Brain pericyte (primary cell): ENCODE measurements at regions not wholly inside any gene's neighbourhood (a gene's known extent, or its start where the extent isn't known, plus 50 kb on each side); places are given as distances from the start of the nearest gene placed in this dataset.
"Not testable (repeated sequence)": the region's sequence is repeated elsewhere in the genome, so short reads cannot be mapped to it uniquely, and the experiment has no call there.

ENCODE experiments used
- DNase-seq: peaks from one replicate; pipeline ENCODE4 v3.0.0-alpha.2; 2012; ENCODE audit warnings: low read depth, low spot score

DNA sequence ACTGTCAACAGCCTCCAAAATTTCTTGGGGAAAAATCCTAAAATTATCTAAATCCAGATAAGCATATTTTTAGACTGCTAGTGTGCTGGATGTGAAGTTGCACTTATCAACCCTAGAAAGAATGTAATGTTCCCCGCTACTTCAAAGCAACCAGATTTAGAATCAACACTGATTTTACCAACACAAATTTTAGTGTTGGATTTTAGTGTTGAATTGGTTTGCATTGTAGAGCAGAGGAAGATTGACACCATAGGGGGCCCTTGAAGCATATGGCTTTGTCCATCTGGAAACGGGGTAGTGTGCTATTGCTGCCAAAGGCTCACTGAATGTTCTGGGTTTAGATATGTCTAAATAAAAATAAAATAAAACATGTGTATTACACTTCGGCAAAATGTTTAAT is 126.3 kb upstream of the EMCN start:
- no peak for DNase-seq

GRCh38 chr4:100641336-100641735 is 123.5 kb upstream of the EMCN start:
- no peak for DNase-seq

DNA sequence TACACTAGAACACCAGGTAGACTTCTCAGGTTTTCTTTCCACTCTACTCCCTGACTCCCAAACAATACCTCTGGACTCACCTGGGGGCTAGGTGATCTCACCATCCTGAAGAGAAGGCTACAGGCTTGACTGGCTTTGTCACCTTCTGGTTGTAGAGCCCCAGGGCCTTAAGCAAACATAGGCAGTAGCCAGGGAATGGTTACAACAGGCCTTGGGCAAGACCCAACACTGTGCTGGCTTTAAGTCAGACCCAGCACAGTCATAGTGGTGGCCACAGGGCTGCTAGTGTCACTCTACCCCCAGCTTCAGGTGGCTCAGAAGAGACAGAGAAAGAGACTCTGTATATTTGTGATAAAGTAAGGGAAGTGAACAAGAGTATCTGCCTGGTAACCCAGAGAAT is 118.1 kb upstream of the EMCN start:
- DNase-seq = no peak

DNA sequence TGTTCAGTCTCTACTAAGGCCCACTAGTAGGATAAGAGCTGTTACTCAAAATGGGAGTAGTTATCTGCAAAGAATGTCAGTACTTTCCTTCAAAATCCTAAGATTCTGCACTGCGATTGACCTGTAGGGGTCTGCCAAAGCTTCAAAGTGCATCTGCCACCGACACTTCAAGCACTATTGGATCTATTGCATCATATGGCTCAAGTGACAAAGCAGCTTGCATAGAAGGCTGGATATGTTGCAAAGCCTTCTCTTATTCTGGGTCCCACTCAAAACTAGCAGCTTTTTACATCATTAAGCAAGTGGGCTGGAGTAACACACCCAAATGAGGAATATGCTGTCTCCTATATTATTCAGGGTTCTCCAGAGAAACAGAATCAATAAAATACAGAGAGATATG is 115.4 kb upstream of the EMCN start:
- DNase-seq = no peak

DNA sequence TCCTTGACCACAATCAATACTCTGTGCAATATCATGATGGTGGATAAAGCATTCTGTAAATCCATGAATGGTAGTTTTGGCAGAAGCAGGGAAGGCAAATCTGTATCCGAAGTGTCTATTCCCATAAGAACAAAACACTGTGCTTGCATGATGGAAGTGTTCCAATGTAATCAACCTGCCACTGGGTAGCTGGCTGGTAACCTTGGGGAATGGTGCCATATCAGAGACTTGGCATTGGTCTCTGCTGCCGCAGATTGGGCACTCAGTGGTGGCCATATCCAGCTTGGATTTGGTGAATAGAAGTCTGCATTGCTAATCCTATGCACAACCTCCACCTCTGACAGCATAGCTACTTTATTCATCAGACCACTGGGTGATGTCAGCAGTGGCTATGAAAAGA is 114.3 kb upstream of the EMCN start:
- no peak for DNase-seq

- DNase-seq = no peak
These were observed 113.6 kb upstream of the EMCN start for GRCh38 chr4:100631281-100631968.

GRCh38 chr4:100630341-100630740 is 112.5 kb upstream of the EMCN start:
- no peak for DNase-seq

- no peak for DNase-seq
These were observed 92.0 kb upstream of the EMCN start for GRCh38 chr4:100609810-100610209.

GRCh38 chr4:100608651-100609050 is 90.8 kb upstream of the EMCN start:
- DNase-seq = not testable (repeated sequence)

DNA sequence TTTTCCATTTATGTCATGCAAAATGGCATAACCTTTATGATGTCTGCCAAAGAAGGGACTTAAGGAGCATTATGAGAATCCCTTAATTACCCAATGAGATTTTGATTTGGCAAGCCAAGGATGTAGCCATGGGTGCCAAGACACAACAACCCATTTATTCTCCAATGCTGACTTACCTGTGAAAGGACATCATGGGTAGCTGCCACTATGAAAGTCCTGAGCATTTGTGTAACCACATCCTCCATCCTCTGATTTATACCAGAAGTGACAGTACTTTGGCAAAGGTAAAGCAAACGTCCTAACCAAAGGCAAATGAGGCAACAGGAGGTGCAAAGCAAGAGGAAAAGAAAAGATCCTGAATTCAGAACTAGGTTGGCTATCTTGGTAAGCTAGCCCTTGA is 87.3 kb upstream of the EMCN start:
- no peak for DNase-seq

DNA sequence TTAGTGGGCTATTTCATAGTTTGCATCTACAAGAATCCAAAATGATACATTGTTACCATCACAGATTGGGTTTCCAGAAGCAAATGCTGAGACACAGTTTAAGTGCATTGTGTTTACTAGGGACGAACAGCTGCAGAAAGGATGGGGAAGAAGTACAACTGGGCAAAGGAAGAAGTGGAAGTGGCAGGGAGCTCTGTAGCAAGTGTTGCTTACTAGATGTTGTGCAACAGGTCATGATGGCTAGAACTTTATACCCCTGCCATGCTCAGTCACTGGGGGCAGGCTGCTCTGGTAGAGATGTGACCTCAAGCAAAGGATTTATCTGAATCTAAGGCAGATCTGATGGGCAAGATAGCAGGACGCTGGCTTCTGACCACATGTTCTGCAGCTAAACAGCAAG is 76.1 kb upstream of the EMCN start:
- DNase-seq = no peak

GRCh38 chr4:100591161-100591876 is 73.5 kb upstream of the EMCN start:
- no peak for DNase-seq

- no peak for DNase-seq
These were observed 72.5 kb upstream of the EMCN start for GRCh38 chr4:100590325-100590724.

- no peak for DNase-seq
These were observed 70.3 kb upstream of the EMCN start for GRCh38 chr4:100588076-100588475.

- no peak for DNase-seq
These were observed 64.3 kb upstream of the EMCN start for GRCh38 chr4:100582146-100582545.

DNA sequence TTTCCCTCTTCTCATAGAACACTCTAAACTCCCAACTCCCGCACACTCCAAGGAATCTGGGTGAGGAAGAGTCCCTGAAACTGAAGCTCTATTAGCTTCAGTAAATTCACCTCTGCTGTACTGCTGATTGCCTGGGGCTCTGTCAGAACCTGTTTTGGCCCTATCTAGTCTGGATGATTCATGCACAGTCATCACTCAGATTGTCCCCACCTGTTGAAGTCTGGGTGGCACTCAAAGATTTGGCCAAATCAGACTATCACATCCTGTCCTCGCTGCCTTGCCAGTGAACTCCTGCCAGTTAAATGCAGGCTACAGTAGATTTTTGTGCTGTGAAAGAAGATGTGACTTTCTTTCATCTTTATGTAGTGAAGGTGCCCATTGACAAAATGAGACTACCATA is 63.5 kb upstream of the EMCN start:
- DNase-seq = no peak

DNA sequence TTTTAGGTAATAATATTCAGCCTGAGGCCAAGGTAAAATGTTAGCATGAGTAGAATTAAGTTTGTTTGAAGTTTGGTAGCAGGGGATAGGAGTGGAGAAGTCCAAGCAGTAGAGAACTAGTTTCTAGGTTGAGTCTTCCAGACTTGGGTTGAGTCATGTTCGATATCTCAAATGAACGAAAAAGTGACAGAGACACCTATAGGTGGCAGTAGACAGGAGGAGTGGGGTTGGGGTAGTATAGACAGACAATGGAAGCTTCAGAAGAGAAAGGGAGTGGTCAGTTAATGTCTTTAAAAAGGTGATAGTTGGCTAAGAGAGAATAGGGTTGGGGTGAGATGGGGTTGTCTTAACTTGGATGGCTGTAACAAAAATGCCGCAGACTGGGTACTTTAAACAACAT is 58.7 kb upstream of the EMCN start:
- DNase-seq = no peak

DNA sequence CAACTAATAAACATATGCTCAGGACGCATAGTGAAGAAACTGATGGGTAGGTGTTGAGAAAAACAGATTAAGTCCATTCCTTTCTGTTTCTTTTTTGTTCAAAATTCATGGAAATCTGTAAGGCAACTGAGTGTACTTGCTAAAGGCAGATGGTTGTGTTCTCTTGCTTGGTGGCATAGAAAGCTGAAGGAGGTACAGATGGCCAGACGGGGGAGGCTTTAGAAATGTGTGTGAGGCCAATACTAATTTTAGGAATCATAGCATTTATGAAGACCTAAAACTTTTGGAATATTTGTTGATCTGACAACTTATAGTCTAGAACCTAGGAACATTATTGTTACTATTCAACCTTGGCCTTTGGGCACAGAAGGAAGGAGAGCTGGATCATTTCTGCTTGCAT is 56.8 kb upstream of the EMCN start:
- no peak for DNase-seq

- DNase-seq = no peak
These were observed 51.4 kb upstream of the EMCN start for GRCh38 chr4:100569196-100569595.
